Activated CD4-positive, alpha-beta T cell treated with anti-CD3 and anti-CD28 coated beads, Interleukin-2, amount 50 U/mL, for 48 hours (primary cell): ENCODE measurements at regions not wholly inside any gene's neighbourhood (a gene's known extent, or its start where the extent isn't known, plus 50 kb on each side); places are given as distances from the start of the nearest gene placed in this dataset.
"Not testable (repeated sequence)": the region's sequence is repeated elsewhere in the genome, so short reads cannot be mapped to it uniquely, and the experiment has no call there.

Experiments used
- DNase-seq, 2 experiments: peaks; one replicate each; pipeline ENCODE4 v3.0.0-alpha.2; 2020

DNA sequence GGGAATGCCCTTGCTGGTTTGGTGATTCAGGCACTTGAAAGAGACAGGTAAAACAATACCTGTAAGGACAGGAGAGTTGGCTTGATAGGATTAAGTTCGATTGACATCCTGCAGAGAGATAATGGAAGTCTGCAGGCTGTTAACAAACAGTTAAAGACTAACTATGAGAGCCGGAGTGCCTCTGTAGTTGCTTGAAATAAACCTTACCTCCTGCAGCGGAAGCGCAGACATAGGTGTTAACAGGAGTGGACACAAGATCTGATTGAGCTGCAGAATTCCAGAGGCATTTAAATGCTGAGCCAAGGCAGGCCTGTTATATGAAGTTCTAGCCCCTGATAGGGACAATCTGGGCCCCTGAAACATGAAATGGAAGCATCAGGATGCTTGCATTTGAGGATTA, 416.7 kb upstream of the MAOA start:
- no peak for DNase-seq

DNA sequence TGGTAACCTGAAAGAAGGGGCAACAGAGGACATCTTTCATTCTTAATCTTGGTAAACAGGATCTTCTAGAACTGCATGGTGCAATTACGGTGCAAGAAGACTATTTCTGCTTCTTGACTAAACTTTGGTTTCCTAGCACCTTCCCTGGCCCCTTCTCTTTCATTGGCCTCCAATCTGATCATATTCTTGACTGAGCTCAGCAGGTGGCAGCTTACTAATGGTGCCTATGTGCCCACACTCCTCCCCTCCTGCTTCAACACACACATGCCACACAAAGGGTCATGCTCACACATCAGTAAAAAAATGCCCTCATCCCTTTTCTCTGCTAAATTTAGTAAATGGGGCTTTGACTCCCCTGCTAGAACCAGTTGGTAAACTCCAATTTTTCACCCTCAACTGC, 400.5 kb upstream of the MAOA start:
- DNase-seq, result no peak

DNA sequence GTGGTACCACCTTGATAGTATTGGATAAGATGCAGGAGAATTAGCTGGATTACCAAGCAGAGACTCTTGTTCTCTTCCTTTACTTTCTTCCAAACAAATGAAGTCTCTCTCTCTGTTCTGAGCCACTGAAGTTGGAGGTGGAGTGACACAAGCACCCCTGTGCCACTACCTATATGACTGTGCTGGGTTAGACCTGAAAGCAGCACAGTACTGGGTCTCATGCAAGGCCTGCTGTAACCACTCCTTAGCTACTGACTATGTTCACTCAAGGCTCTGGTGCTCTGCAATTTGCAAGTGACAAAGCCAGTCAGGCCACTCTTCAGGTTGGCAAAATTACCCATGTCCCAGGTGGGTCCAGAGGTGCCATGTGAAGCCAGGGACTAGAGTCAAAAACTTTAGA, 389.6 kb upstream of the MAOA start:
- DNase-seq, result no peak

DNA sequence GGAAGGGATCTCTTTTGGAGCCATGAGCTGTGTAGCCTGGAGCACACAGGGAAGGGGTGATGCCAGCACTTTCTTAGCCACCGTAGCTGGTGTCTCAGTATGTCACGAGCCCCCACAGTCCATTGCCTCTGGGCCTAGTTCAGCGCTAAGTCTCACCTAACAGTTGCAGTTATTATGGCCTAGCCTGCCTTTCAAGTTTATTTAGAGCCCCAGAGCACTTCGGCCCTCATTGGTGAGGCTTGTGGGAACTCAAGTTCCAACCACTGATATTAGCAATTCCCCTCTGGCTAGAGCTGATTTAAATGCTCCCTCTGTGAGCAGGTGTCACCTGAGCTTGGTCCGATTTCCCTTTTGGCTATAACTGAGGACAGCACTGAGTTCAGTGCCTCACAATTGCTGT, 388.4 kb upstream of the MAOA start:
- no peak for DNase-seq

DNA sequence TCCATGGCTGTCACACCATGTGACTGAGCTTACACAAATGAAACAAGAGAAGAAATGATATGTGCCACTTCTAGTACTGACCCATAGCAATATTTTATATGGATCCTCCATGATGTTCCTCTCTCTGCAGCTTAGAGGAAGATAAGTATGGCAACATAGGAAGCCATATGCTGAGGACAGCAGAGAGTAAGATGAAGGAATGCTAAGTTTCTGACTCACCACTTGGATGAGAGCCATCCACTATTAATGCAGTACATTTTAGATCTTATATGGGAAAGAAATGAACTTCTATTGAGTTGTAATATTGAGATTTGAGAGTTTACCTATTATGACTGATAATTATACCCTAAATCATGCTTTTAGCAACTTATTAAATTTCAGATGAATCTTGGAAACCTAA, 386.9 kb upstream of the MAOA start:
- no peak for DNase-seq

DNA sequence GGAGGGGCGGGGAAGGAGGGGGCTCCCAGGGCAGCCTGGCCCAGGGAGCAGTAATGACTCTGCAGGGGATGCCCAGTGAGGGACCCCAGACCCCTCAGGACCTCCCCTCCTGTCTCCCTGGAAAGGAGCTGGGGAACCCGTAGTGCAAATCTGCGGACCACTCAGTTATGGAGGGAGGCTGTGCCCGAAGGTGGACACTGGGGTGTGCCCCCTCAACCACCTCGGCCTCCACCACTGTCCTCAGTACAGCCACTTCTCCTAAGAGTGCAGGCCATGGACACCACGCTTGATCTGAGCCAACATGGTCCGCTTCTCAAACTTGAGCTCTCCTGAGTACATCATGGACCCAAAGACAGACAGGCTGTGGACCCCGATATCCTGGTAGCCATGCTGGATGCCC, 378.2 kb upstream of the MAOA start:
- DNase-seq, result no peak

DNA sequence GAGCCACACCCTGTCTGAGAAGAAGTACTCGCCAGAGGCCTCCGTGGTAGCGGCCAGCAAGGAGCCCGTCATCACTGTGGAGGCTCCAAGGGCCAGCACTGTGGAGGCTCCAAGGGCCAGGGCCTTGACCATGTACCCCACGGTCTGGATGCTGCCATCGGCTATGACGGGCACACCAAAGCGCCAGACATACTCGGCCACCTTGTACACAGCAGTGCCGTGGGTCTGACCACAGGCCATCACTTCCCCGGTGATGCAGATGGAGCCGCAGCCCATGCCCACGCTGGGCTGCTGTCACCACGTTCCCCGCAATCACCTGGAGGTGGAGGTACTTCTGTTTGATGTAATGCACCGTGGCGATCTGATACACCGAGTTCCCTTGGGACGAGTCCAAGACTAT, 377.7 kb upstream of the MAOA start:
- no peak for DNase-seq

DNA sequence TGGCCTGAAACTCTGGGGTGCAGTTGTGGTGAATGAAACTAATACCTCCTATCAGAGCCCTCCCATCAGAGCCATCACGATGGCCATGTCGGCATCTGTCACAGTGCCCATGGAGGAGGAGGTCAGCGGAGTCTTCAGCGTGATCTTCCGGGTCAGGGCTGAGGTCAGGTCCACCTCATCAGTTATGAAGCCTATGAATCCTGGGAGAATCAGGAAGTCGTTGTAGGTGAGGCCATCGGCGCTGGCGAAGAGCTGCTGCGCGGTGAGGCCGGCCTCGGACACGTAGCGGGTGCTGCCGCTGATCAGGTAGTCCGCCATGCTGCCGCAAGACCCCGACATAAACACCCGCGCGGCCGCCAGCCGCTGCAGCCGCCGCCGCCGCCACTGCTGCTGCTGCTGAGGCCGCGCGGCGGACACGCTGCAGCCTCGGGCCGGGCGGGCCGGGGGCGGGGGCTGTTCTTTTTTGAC, 376.7 kb upstream of the MAOA start:
- DNase-seq, result no peak

DNA sequence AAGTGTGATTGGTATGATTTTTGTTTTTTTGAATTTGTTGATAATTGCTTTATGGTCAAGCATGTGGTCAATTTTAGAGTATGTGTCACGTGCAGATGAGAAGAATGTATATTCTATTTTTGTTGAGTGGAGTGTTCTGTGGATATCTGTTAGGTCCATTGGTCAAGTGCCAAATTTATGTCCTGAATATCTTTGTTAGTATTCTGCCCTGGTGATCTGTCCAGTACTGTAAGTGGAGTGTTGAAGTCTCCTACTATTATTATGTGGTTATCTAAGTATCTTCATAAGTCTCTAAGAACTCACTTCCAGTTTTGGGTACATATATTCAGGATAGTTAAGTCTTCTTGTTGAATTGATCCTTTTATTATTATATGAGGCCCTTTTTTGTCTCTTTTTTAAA, 372.9 kb upstream of the MAOA start:
- DNase-seq, result no peak

DNA sequence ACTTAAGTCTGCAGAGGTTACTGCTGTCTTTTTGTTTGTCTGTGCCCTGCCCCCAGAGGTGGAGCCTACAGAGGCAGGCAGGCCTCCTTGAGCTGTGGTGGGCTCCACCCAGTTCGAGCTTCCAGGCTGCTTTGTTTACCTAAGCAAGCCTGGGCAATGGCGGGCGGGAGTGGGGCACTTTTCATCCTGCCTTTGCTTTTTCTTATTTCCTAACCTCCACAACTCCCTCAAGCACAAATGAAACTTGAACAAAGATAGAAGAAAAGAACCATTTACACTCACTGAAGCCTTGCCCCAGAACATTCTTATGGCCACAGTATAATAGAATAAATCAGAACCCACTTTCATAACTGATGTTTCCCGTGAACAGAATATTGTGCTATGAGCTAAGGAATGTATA, 344.5 kb upstream of the MAOA start:
- DNase-seq, result not testable (repeated sequence)

DNA sequence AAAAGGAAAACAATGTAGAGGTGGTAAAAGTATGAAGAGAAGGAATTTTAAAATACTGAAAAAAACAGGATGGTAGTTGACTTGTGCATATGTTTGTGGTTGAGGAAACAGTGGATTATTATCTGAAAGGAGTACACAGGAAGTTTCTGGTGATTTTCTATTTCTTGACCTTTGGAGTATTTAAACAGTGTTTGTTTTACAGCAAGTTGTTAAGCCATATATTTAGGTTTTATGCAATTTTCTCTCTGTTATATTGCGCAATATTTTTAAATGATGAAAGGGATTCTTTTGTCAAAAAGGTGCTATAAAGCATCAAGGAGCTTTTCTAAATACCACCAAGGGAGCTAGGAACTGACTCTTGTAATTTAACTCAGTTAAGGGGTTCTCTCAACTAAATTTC, 343.1 kb upstream of the MAOA start:
- DNase-seq, result no peak

DNA sequence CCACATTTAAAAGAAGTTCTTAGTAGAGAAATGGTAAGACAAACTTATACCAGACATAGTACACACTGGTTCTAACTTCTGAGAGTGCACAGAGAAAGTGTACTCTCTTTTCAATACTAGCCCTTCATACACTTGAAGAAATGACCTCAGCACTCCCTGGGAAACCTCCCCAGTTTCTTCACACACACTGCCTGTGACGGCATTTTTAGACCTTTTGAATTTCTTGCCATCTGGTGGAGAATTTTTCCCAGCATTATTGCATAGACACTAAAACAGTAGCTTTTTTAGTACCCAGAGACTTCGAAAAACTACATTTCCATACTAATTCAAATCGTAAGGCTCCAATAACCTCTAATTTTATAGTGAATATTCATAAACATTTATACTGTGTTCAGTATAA, 341.6 kb upstream of the MAOA start:
- no peak for DNase-seq

DNA sequence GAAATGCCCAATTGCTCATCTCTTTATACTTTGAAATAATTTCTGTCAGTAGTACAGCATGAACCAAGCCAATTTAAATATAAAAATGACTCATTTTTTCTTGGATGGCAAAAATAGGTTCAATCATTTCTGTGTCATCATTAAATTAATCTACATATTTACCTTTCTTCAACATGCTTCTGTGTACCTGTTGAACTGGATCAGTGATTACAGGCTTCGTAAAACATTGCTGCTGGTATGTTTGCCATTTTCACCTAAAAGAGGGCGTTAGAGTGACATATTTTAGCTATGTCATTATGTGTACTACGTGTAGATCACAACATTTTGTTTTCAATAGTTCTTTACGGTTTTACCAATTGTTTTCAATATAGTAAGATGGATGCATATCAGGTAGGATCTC, 340.5 kb upstream of the MAOA start:
- DNase-seq, result no peak

DNA sequence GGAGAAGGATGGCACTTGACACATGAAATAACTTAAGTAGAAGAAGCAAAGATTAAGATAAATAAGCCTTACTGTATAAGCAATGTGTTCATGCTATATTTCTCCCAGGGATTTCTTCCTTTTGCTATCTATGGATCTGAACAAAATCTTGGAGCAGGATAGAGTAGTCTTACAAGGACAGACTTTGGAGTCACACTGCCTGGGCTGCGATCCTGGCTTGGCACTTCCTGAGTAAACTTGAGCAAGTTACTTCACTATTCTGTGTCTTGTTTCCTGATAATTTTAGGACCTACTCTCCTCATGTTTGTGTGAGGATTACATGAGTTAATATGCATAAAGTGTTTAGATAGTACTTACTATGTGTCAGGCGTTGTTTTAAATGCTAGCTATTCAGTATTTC, 340.0 kb upstream of the MAOA start:
- no peak for DNase-seq

DNA sequence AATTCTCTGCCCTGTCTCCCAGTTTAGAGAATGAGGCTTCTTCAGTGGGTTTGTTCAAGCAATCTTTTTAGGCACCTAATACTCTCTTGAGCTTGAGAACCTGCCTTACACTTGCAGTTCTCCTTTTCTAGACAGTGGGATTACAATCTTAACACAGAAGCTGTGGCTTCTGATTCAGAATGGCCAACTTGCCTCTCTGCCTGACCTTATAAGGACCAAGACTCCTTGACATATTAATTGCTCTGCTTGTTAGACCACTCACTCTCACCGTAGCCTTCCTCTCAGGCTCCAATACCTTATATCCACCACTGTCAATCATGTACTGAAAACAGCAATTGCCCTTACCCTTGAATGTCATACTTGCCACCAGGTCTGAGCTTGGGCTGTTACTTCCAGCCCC, 338.7 kb upstream of the MAOA start:
- DNase-seq, result no peak

DNA sequence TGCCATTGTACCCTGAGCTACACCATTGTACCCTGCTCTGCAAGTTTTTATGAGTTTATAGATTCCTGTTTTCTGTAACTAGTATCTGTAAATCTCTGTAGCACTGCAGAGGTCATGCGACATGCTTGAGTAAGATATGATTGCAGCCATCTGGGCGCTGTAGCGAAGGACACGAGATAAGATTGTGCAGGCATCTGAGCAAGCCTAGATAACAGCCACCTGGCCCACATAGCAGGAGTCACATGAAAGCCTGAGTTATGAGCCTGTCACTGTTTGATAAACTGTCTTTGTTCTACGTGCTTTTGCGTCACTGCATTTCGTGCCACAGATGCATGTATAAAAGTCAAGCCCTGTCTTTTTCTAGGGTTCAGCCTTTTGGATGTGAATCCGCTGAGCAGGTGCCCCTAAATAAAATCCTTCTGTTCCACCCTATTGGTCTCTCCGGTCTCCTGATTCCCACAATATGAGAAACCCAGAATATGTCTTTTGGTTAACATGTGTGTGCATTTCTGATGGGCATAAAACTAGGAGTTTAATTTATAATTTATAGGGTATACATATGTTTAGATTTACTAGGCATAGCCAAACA, 327.6 kb upstream of the MAOA start:
- no peak for DNase-seq

DNA sequence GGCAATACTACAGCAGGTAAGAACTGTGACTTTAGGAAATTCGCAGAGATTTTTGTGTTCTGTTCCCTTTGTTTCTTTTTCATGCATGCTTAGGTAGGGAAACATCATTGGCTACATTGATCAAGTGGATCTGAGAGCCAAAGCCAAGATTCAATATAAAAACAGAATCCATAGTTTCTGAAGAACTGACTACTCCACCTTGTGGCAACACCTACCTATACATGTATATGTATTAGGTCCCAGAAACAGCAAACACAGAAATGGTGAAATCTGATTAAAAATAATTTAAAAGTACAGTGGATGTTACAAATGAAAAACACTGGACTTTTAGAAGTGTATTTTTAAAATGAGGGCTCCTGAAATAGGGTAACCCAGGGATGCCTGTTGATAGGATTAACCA, 322.6 kb upstream of the MAOA start:
- no peak for DNase-seq

DNA sequence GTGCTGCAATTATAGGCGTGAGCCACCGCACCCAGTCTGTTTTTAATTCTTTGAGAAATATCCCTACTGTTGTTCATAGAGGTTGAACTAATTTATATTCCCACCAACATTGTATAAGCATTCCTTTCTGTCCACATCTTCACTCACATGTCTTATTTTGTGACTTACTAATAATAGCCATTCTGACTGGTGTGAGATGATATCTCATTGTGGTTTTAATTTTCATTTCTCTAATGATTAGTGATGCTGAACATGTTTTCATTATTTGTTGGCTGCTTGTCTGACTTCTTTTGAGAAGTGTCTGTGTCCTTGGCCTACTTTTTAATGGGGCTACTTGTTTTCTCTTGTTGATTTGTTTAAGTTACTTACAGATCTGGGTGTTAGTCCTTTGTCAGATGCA, 310.9 kb upstream of the MAOA start:
- DNase-seq, result no peak

DNA sequence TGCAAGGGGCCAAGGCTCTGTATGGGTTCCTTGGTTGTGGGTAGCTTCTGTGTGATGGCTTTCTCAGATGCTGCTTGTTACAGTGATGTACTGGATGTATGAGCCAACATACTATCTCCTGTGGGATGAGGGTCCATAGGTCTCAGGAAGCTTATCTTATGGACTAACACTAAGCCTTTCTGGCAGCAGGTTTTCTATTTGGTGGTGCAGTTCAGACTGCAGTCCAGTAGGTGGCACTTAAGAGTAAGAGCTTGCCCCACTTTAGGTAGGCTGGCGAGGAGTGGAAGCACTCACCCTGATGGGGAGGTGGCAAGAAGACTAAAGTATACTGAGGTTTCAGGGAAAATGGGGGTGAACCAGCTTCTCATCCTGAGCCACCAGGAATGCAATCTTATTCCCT, 306.7 kb upstream of the MAOA start:
- peak; percentile 30 to 44 for DNase-seq

DNA sequence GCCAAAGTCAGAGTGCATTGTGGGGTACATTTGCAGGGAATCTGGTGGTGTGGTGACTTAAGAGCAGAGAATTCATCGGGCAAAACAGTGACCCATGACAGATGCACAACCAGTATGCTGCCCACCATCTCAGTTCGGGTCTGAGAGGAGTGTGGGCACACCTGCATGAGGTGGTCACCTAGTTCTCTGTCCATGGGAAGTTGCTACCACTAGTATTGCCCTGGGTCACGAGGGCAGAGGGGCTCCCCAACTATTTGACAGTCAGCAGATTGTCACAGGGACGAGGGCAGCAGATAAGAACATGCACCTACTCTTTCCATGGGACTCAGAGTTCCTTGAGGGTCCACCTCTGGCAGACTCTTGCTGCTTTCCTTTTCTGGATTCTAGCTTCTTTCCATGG, 305.2 kb upstream of the MAOA start:
- DNase-seq, result no peak

DNA sequence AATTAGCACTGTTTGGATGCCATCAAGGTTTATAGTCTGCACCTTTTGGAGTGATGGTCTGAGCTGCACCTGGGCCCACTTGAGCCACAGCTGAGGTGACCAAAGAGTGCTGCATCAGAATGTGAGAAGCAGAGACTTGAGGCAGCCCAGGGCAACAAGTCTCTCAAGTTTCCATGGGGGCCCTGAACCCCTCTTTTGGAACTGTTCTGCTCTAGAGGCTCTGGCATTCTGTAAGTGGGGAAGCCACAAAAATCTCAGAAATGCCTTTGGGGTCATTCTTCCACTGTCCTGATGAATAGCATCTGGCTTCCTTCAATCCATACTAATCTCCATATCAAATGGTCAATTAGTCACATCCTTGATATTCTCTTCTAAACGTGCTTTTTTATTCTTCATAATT, 298.4 kb upstream of the MAOA start:
- no peak for DNase-seq

DNA sequence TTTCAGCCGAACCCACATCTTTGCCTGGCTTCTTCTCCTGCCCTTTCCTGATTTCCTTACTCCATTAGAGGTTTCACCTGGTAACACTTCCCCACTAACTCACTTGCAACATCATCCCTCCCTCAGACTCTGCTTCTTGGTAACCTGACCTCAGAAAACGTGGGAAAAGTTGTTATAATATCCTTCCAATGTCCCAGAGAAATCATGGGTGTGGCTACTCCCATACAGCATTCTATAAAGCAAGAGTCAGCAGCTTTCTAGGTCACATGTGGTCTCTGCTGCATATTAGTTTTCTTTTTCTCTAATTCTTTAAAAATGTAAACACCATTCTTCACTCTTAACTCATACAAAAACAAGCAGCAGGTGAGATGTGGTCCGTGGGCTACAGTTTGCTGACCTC, 283.1 kb upstream of the MAOA start:
- no peak for DNase-seq

DNA sequence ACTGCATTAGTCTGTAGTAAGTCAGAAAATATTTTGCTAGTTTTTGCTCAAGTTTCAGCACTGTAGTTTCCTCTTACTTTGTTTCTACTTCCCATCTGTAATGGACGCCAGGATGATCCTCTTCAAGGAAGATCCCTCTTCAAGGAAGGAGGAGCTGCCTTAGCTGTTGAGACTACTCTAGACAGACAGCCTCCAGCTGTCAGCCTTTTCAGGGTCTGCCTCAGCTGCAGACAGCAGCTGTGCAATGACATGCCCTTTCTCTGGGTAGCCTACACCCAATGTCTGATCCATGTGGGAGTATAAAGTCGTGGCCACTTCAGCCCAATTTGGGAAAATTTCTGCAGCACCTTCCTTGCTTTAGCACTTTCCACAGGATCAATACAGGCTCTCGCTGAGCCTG, 281.0 kb upstream of the MAOA start:
- DNase-seq, result no peak

DNA sequence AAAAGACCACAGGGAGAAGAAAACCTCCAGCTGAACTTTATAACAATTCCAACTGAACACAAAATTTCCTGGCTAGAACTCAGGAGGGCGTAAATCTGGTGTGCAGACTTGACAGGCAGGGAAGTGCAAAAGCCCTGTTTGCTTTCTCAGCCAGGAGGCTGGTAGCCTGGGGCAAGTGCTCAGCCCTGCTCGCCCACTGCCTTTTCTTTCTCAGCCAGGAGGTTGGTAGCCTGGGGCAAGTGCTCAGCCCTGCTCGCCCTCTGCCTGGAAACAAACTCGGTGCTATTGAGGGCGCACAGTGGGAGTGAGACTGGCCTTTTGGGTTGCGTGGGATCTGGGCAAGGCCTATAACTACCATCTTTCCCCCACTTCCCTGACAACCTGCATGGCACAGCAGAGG, 275.4 kb upstream of the MAOA start:
- no peak for DNase-seq

DNA sequence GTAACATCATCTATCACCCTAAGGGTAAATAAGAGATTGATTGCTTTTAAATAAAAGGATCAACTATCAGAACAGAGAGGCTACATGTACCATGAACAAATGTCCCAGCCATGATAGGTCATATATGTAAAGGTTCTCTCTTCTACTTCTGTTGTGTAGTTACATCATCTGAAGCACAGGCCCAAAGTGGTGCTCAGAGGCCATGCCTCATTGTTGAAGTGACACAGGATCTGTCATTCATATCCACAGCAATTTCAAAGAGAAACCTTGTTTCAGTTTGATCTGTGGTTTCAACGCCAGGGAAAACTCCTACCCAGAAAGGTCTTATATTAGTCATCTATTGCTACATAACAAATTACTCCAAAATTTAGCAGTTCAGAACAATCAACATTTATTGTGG, 269.2 kb upstream of the MAOA start:
- DNase-seq, result no peak

DNA sequence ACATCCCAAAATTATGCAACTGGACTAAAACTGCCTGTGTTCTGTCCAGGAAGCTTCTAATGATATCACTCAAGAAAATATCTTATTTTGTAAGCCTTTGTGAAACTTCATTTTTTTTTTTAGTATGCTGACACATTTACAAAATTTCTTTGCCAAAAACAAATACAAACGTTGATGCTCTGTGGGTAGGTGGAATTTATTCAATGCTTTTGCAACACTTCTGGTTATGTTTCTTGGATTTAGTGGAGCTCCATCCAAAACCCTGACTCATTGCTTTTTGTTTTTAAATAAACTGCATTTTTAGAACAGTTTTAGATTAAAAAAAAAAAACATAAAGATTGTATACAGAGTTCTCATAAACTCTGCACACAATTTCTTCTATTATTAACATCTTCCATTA, 250.9 kb upstream of the MAOA start:
- DNase-seq, result no peak
